Transverse colon (tissue), 4 donors: ENCODE measurements at regions not wholly inside any gene's neighbourhood (a gene's known extent, or its start where the extent isn't known, plus 50 kb on each side); places are given as distances from the start of the nearest gene placed in this dataset.

Experiments used
- DNase-seq: peaks from one replicate; pipeline ENCODE4 v3.0.0-alpha.2; 2019
- H3K27ac ChIP-seq, 4 donors: fragments of 200-600 bp; sonication (generic); 2 replicates each; pipeline ENCODE4 v1.5.1; 2016 to 2018; ENCODE audit warnings: inconsistent platforms in 4 of 4
- H3K27me3 ChIP-seq: fragments of 200-600 bp; sonication (generic); 2 replicates; pipeline ENCODE4 v1.5.1; 2017; ENCODE audit warnings: inconsistent platforms
- H3K36me3 ChIP-seq, 4 donors: fragments of 200-600 bp; sonication (generic); 2 replicates each; pipeline ENCODE4 v1.5.1; 2017 to 2019; ENCODE audit warnings: inconsistent platforms in 4 of 4
- H3K4me1 ChIP-seq, 4 donors: fragments of 200-600 bp; sonication (generic); 2 replicates each; pipeline ENCODE4 v1.5.1; 2017 to 2020; ENCODE audit warnings: inconsistent platforms in 4 of 4
- H3K4me3 ChIP-seq, 4 donors: fragments of 200-600 bp; sonication (generic); 1 replicate in 1 of 4; 2 replicates in 3 of 4; pipeline versions ENCODE4 v1.5.1 to v1.6.1; 2017 to 2019; ENCODE audit warnings: inconsistent platforms in 4 of 4
- H3K9me3 ChIP-seq, 2 donors: fragments of 200-600 bp; sonication (generic); 2 replicates each; pipeline ENCODE4 v1.5.1; 2017 to 2019; ENCODE audit warnings: inconsistent platforms in 2 of 2
- EP300 ChIP-seq: sonication (generic); formaldehyde crosslinking; IDR thresholded peaks from one replicate; pipeline ENCODE4 v1.6.1; 2017; ENCODE audit warnings: antibody characterized with exemption, low read depth
- POLR2A ChIP-seq: fragments of 450-650 bp; IDR thresholded peaks from one replicate; pipeline ENCODE4 v1.6.1; 2016; ENCODE audit warnings: antibody characterized with exemption, mild to moderate bottlenecking, moderate library complexity
- POLR2AphosphoS5 ChIP-seq, 3 donors: sonication (generic); formaldehyde crosslinking; IDR thresholded peaks; one replicate each; pipeline ENCODE4 v1.6.1; 2016; ENCODE audit warnings: antibody characterized with exemption in 3 of 3
- WGBS, 2 donors: methylation state at CpG; one replicate each; pipeline ENCODE4 v1.1.5; 2018; ENCODE audit warnings: low coverage in 1 of 2; 5-methylcytosine and 5-hydroxymethylcytosine counted together
- in situ Hi-C, 4 donors: fragments of 200-750 bp; cut with MboI; loops; one replicate each; pipeline versions ENCODE4 v1.15.0 to v1.15.1; 2017; ENCODE audit warnings: low sequenced_read_pairs in 3 of 4, low pct_ligation_motif_present in 1 of 4, low pct_unique_long_range_greater_than_20kb in 1 of 4
- intact Hi-C: fragments of 100-400 bp; cut with DNase I; formaldehyde crosslinking; loops from one replicate; pipeline ENCODE4 v1.15.1; 2023; ENCODE audit warnings: low total_unique reads
- TF ChIP-seq, protein P1 (sequence below), 5 experiments: fragments of 200-600 bp in 3 of 5; fragments of 450-650 bp in 2 of 5; sonication (generic) in 3 of 5; IDR thresholded peaks; 1 replicate in 2 of 5; 2 replicates in 3 of 5; pipeline ENCODE4 v1.5.1; 2016 to 2017; ENCODE audit warnings: antibody characterized with exemption in 5 of 5, inconsistent platforms in 3 of 5, mild to moderate bottlenecking in 2 of 5, moderate library complexity in 1 of 5

DNA sequence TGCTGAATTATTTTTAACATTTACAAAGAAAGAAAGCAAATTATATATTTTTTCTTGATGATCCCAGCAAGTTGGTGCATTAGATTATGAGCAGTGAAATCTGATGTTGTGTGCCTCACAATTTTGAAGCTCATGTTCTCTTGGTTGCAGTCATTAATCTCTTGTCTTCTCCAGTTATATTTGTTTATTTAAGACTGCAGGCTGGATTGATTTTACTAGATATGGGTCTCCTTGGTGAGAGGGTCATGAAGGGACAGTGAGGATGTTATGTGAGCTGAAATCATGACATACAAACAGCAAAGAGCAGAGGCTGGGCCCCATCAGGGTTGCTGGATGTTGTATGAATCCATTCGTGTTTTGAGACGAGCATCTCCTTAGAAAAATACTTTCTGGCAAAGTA lies 64.2 kb upstream of the AKIRIN2 start:
- no peak for TF ChIP-seq POLR2AphosphoS5 (IDR thresholded peaks at IDR 0.05)
- TF ChIP-seq, protein P1, sequence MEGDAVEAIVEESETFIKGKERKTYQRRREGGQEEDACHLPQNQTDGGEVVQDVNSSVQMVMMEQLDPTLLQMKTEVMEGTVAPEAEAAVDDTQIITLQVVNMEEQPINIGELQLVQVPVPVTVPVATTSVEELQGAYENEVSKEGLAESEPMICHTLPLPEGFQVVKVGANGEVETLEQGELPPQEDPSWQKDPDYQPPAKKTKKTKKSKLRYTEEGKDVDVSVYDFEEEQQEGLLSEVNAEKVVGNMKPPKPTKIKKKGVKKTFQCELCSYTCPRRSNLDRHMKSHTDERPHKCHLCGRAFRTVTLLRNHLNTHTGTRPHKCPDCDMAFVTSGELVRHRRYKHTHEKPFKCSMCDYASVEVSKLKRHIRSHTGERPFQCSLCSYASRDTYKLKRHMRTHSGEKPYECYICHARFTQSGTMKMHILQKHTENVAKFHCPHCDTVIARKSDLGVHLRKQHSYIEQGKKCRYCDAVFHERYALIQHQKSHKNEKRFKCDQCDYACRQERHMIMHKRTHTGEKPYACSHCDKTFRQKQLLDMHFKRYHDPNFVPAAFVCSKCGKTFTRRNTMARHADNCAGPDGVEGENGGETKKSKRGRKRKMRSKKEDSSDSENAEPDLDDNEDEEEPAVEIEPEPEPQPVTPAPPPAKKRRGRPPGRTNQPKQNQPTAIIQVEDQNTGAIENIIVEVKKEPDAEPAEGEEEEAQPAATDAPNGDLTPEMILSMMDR (IDR thresholded peaks at IDR 0.05) = no peak
- TF ChIP-seq POLR2A = no peak
- TF ChIP-seq EP300 = no peak
- in situ Hi-C loops (no loop called here), intact Hi-C loops (no loop called here)
- DNase-seq = no peak
- no peaks in the 10 kb centered on the region for H3K36me3 ChIP-seq
- H3K27ac ChIP-seq = no peak overlapping the region
- WGBS, 2 donors = 80 to 89% methylated on average over 2 of the region's 2 CpGs
- H3K4me3 ChIP-seq = no peak overlapping the region
- H3K4me1 ChIP-seq = no peaks in the 10 kb centered on the region
- H3K9me3 ChIP-seq = no peaks in the 10 kb centered on the region
- no peaks in the 10 kb centered on the region for H3K27me3 ChIP-seq

DNA sequence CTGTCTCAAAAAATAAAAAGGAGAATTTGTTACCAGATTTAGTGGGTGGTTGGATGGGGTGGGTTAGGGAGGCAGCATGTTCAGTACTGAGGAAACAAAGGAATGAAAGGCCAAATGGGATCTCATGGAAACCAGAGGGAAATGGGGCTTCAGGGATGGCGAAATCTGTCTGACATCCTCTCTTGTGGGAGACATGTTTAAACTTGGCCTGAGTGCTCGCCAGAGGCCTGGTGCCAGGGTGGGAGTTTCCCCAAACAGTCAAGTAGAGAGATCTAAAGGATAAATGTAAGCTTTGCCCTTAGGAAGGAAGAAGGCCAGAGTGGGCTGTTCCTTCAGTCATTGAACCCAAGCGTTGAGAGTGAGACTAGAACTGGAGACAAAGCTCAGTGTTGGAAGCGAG lies 61.9 kb upstream of the AKIRIN2 start:
- in situ Hi-C loops = no loop called here
- intact Hi-C loops = no loop called here
- TF ChIP-seq EP300 (no peak), POLR2AphosphoS5 (IDR thresholded peaks at IDR 0.05) (no peak), POLR2A (no peak)
- TF ChIP-seq, protein P1 (IDR thresholded peaks at IDR 0.05) = no peak
- H3K9me3 ChIP-seq = no peaks in the 10 kb centered on the region
- 78 to 91% methylated on average over 4 of the region's 4 CpGs for WGBS, 2 donors
- H3K27me3 ChIP-seq = no peaks in the 10 kb centered on the region
- no peak overlapping the region for H3K27ac ChIP-seq
- no peak overlapping the region for H3K4me3 ChIP-seq
- no peaks in the 10 kb centered on the region for H3K4me1 ChIP-seq
- H3K36me3 ChIP-seq = no peaks in the 10 kb centered on the region
- no peak for DNase-seq

DNA sequence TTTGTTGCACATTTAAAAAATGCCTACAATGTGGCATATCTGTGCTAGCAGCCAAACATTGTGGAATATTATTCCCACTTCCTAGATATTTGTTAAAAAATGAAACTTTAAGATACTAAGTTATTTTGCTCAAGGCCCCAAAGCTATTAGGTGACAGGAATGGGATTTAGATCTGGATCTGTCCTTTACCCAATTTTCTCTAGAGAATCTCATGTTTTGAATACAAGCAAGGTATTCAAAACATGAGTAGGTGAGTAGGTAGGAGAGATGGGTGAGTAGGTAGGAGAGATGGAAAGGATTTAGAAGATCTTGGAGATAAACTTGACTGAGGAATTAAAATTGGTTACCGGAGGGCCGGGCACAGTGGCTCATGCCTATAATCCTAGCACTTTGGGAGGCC lies 61.2 kb upstream of the AKIRIN2 start:
- no peaks in the 10 kb centered on the region for H3K36me3 ChIP-seq
- in situ Hi-C loops = no loop called here
- no peak overlapping the region for H3K27ac ChIP-seq
- 93% methylated on average over 2 of the region's 2 CpGs; no CpG with 5 or more reads in 1 of the 2 donors for WGBS, 2 donors
- intact Hi-C loops = no loop called here
- TF ChIP-seq EP300 (no peak), POLR2AphosphoS5 (IDR thresholded peaks at IDR 0.05) (no peak), POLR2A (no peak)
- TF ChIP-seq, protein P1 (IDR thresholded peaks at IDR 0.05) = no peak
- no peaks in the 10 kb centered on the region for H3K9me3 ChIP-seq
- H3K27me3 ChIP-seq = no peaks in the 10 kb centered on the region
- H3K4me3 ChIP-seq = no peak overlapping the region
- no peak for DNase-seq
- no peaks in the 10 kb centered on the region for H3K4me1 ChIP-seq

DNA sequence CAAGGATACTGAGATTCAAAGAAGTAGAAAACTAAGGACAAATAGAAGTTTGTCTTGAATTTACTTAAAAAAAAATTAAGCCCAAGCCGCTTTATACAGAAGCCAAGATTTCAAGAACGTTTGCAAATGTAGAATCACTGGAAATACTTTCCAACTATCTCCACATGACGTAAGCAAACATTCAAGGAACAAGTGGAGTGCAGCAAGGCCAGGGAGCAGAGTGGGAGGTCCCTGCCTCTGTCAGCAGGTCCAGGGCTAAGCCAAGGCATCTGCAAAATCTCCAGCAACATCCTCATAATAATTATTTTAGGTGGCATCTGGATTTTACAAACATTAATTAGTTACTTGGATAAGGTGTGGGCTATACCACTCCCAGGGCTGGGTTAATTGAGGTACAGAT lies 60.1 kb upstream of the AKIRIN2 start:
- intact Hi-C loops (no loop called here), in situ Hi-C loops (no loop called here)
- DNase-seq = no peak
- TF ChIP-seq POLR2AphosphoS5 (IDR thresholded peaks at IDR 0.05) (no peak), POLR2A (no peak), EP300 (no peak)
- TF ChIP-seq, protein P1 (IDR thresholded peaks at IDR 0.05) = no peak
- WGBS, 2 donors = 82 to 87% methylated on average over 3 of the region's 3 CpGs
- Histone ChIP-seq H3K27me3 (no peaks in the 10 kb centered on the region), H3K27ac (no peak overlapping the region), H3K4me1 (no peaks in the 10 kb centered on the region), H3K4me3 (no peak overlapping the region), H3K9me3 (no peaks in the 10 kb centered on the region), H3K36me3 (no peaks in the 10 kb centered on the region)
